OCI-LY3 (cell line): ENCODE measurements at regions not wholly inside any gene's neighbourhood (a gene's known extent, or its start where the extent isn't known, plus 50 kb on each side); places are given as distances from the start of the nearest gene placed in this dataset.

Experiments
- EZH2phosphoT487 ChIP-seq: fragments of 200-600 bp; shearing (Covaris generic); IDR thresholded peaks from 2 replicates; pipeline ENCODE4 v1.6.1; 2018; ENCODE audit warnings: antibody characterized with exemption, mixed run types, low read depth
- TF ChIP-seq, protein P1 (sequence below): fragments of 200-600, 300-600 bp; sonication (generic); IDR thresholded peaks from 2 replicates; pipeline ENCODE4 v1.5.1; 2014; ENCODE audit warnings: antibody characterized with exemption, low read length, low read depth

DNA sequence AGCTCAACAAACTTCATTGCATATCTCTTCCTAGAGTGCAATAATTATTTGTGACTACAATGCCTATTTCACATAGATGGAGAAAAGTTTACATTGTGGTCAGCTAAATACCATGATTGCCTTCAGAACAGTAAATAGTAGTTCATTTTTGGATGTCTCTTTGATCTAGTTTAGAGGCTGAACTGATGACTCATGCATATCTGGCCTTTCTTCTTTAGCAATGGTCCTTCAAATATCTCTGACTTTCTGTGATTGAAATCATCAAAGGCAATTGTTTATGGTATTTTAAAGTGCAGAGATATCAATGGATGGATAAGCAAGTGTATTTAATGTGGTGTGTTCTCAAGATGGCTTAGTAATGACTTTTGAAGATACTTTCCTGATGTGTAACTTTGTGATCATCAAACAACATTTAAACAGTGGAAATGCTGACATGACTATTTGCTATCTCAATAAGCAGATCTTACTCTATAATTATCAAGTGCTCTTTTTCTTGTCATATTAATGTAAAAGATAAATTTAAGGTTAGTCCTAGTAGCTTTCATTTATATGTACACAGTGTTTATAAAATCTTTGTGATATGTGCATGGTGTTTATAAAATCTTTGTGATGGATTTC lies 523.7 kb upstream of the SLC35B3 start:
- TF ChIP-seq, protein P1, sequence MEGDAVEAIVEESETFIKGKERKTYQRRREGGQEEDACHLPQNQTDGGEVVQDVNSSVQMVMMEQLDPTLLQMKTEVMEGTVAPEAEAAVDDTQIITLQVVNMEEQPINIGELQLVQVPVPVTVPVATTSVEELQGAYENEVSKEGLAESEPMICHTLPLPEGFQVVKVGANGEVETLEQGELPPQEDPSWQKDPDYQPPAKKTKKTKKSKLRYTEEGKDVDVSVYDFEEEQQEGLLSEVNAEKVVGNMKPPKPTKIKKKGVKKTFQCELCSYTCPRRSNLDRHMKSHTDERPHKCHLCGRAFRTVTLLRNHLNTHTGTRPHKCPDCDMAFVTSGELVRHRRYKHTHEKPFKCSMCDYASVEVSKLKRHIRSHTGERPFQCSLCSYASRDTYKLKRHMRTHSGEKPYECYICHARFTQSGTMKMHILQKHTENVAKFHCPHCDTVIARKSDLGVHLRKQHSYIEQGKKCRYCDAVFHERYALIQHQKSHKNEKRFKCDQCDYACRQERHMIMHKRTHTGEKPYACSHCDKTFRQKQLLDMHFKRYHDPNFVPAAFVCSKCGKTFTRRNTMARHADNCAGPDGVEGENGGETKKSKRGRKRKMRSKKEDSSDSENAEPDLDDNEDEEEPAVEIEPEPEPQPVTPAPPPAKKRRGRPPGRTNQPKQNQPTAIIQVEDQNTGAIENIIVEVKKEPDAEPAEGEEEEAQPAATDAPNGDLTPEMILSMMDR = no peak
- TF ChIP-seq EZH2phosphoT487 = no peak
